Non-pigmented ciliary epithelial cell (primary cell): ENCODE measurements at regions not wholly inside any gene's neighbourhood (a gene's known extent, or its start where the extent isn't known, plus 50 kb on each side); places are given as distances from the start of the nearest gene placed in this dataset.
"Not testable (repeated sequence)": the region's sequence is repeated elsewhere in the genome, so short reads cannot be mapped to it uniquely, and the experiment has no call there.

Experiments used
- DNase-seq: peaks from one replicate; pipeline ENCODE4 v3.0.0-alpha.2; 2010; ENCODE audit warnings: low read depth

DNA sequence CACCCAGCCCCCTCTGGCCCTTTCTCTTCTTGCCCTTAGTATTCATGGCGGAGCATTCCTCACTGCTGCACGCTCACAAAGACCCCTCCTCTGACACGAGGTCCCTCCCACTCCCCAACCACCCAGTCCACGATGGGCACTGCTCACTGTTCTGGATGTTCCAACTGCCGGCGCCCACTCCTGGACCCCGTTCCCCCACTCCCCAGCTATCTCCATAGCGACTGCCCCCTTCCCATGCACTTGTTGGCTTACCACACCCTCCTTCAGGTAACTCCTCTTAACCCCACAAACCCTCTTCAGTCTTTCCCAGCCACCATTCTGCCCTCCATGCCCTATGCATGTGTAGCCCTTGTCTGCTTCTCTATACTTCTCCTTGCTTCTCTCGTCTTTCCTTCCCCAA, 961.5 kb upstream of the DEFB115 start:
- not testable (repeated sequence) for DNase-seq

DNA sequence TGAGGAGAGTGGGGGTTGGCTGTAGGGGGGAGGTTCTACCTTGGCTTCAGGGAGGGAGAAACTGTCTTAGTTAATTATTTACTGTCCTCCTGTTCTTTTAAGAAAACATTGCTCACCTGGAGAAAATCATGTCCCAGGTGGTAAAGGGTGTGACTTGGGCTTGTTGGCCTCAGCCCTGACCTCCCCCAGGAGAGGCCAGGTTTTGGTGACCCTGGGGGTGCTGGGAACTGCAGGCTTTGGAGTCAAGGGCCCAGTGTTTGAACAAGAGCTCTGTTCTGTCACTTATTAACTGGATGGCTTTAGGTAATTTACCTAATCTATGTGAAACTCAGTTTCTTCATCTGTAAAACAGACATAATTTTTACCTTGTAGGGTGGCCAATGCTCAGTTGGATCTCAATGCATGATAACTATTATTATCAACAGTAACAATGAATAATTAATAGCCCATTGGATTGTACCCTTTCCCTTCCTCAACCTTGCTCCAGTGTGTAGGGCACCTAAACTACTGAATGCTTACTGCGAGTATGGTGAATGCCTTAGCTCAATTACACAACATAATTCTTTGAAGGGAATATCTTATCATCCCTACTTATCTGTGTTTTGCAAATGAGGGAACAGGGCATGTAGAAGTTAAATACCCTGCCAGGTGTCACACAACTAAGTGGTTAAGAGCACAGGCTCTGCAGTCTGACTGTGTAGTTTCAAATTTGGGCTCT, 959.4 kb upstream of the DEFB115 start:
- not testable (repeated sequence) for DNase-seq

DNA sequence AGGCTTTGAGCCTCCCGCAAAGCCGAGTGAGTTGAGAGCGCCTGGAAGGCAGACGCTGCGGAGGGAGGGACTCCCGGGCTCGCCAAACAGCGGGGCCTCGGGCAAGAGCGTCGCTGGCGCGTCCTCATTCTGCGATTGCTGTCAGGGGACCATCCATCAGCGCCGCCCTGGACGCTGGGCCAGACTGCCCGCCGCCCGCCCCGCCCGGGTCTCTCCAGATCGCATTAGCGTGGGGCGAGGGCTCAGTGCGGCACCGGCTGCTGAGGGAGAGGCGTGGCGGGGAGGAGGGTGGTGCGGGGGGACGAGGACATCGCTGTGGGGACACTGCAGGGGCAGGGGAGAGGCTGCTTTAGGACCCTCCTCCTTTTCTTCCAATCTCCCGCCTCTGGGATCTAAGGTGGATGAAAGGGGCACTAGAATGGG, 957.2 kb upstream of the DEFB115 start:
- not testable (repeated sequence) for DNase-seq

DNA sequence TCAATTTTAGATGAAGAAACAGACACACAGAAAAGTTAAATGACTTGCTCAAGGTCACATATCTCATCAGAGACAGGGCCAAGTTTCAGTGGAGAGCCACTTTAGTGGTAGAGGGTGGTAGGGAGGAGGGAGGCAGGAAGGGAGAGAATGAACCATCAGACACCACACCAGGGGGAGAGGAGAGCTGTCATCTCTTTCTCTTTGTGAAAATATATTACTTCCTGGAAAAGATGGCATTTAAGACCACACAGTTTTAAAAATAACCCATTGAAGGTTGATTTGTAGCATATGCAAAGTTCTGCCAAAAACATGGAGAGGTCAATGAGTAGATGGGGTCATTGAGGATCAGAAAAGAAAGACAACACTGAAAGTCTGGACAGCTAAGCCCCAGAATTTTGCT, 954.7 kb upstream of the DEFB115 start:
- not testable (repeated sequence) for DNase-seq

GRCh38 chr20:30309938-30310337, 947.5 kb upstream of the DEFB115 start:
- DNase-seq: not testable (repeated sequence)

GRCh38 chr20:30310385-30310784, 947.1 kb upstream of the DEFB115 start:
- DNase-seq: not testable (repeated sequence)

GRCh38 chr20:30312220-30312619, 945.2 kb upstream of the DEFB115 start:
- DNase-seq: not testable (repeated sequence)

GRCh38 chr20:30313660-30314059, 943.8 kb upstream of the DEFB115 start:
- not testable (repeated sequence) for DNase-seq

DNA sequence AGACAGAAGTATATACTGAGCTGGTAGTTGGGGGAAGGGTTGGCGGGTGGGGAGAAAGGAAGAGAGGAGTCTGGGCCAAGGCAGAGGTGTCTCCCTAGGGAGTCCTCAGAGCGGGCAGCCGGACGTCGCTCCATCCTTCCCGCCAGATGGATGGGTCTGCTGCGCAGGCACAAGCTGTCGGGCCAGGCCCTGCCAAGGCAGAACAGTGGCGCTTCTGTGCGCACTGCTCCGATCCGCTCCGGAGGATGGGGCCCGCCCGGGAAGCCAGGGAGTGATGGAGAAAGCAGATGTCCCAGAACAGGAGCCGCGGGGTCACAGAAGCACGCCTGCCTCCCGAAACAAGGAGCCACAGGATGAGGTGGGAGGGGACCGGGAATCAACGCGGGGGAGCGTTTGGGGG, 941.4 kb upstream of the DEFB115 start:
- not testable (repeated sequence) for DNase-seq

GRCh38 chr20:30316532-30317299, 940.7 kb upstream of the DEFB115 start:
- not testable (repeated sequence) for DNase-seq

DNA sequence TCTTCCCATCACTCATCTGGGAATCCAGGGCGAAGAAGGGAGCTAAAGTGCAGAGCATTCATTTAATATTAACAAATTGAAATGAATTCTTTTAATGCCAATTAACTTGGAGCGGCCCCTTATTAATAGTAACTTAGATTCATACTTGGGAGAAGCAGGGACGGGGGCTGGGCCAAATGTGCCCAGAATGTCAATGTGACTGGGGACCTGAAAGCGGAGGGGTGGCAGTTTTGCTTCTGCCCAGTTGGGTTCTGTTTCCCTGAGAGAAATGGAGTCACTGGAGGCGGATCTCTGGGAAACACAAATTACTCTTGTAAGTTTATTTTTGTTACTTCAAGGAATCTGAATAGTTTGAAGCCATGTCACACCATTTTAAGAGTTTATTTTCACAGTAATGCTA, 923.7 kb upstream of the DEFB115 start:
- DNase-seq: not testable (repeated sequence)

DNA sequence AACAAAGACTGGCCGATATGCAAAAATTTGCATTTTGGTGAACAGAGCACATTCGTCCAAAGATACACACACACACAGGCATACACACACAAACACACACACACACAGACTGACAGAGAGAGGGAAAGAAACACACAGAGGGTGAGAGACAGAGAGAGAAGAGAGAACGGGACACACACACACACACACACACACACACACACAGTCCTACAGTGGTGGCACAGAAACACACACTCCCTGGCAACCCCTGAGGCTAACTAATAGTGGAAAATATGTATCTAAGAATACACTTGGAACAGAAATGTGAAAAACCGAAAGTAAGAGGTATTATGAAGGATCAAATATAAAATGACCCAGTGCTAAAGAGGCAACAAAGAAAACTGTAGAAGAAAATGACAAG, 919.9 kb upstream of the DEFB115 start:
- DNase-seq: not testable (repeated sequence)

GRCh38 chr20:30348932-30349331, 908.5 kb upstream of the DEFB115 start:
- not testable (repeated sequence) for DNase-seq

DNA sequence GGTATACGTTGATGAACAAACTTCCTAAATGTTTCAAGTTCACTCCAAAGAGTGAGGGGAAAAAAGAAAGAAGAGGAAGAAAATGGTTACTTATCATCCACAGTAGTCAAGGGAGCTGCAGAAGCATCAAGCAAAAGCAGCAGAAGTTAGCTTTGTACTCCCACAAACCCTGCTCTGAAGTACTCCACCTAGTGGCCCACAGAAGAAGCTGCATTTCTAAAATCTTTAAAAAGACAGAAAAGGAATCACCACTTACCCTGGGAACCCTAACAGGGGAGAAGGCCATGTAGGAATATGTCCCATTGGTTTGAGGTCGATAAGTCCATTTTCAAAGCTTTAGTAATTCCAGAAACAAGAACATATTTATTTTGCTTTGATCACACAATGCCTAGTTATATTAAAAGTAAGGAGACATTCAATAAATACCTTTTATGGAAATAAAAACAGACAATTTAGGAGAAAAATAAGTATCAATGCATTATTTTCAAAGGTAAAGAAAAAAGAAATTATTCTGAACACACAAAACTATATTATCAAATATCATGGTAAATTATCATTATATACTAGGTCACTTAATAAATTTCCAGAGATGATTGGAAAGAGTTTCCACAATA, 900.5 kb upstream of the DEFB115 start:
- DNase-seq: not testable (repeated sequence)

DNA sequence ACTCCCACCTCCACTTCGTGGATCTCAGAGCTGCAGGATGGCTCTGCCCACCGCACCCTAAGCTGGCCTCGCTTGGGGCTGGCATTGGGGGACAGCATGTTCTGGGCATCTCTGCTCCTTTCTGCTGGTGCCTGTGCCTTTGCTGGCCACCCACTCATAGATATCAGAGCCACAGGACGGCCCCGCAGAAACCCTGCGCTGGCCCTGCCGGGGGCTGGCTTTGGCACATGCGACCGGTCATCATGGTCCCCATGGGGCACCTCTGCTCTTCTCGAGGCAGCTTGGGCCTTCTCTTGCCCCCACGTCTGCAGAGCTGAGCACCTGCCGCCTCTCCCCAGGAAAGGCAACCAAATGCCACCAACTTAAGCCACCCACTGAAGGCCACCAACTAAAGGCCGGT, 895.7 kb upstream of the DEFB115 start:
- DNase-seq: not testable (repeated sequence)

- DNase-seq: not testable (repeated sequence)
Observed at GRCh38 chr20:30376430-30376766, 881.1 kb upstream of the DEFB115 start.

DNA sequence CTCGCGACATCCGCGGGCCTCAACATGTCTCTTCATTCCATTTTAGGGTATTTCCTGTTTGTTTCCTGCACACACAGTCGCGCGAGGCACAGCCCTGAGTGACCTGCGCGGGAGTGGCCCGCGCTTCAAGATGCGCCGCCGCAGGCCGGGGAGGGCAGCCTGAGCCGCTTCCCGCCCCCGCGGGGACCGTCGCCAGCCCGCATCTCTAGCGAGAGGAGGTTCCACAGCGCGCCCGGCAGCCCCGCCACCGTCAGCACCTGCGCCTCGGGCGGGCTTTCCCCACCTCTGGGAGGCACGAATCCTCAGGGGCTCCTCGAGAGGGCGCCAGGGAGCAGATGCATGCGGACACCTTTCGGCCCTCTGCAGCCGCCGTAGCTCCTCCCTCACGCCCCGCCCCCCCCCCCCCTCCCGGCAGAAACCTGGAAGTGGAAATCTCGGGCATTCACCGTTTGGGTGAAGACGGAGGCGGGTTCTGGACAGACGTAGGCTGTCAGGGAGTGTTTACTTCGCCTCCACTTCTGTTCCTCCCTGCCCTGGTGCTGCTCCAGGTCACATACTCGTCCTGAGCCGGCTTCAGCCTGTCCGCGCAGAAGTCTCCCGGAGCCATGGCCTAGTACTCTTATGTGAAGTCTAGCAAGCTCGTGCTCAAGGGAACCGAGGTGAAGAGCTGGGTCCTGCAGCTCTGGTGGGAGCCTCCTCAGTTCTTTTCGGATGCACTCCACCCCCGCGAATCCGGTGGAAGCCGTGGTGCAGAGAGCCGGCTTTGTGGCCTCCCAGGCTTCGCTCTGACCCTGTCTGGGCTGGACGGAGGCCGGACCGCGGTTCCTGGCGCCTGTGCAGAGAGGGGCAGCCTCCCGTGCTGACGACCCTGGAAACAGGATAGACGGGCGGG, 880.5 kb upstream of the DEFB115 start:
- peak; percentile 34 for DNase-seq

DNA sequence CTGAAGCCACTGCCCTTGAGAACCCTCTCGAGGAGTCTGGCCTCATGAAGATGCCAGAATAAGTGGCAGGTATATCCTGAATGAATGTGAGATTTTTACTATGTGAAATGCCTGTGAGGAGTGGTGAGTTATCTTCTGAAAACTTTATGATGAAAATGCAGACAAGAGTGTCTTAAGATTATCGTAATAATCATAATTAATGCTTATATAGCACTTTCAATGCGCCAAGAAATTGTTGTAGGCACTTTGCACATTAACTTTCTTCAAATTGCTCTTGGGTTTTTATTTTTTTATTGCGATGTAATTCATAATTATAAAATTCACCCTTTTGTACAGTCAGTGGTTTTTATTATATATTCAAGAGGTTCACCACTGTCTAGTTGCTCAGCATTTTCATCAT, 879.1 kb upstream of the DEFB115 start:
- not testable (repeated sequence) for DNase-seq

DNA sequence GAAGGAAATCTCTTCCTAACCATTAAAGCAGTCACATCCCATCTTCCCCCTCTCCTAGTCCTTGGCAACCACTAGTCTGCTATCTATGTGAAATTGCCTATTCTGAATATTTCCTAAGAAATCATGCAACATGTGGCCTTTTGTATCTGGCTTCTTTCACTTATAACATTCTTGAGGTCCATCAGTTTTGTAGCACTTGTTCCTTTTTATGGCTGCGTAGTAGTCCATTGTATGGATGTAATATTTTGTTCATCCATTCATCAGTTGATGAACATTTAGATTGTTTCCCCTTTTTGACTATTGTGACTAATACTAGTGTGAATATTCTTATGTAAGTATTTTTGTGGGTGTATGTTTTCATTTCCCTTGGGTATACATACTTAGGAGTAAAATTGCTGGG, 878.7 kb upstream of the DEFB115 start:
- DNase-seq: not testable (repeated sequence)

GRCh38 chr20:30384841-30385240, 872.6 kb upstream of the DEFB115 start:
- not testable (repeated sequence) for DNase-seq

- DNase-seq: not testable (repeated sequence)
Observed at GRCh38 chr20:30386099-30386498, 871.4 kb upstream of the DEFB115 start.

DNA sequence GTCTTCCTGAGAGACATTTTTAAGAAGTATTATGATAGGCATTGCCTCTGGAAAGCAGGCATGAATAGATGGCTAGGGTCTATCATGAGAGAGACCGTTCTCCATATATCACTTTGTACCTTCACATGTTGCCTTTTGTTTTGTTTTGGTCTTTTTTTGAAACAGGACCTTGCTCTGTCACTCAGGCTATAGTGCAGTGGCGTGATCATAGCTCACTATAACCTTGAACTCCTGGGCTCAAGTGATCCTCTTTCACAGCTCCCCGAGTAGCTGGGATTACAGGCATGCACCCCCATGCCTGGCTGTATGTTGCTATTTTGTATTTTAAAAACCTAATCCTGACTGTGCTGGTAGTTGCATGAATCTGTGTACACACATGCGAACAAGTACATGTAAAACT, 869.6 kb upstream of the DEFB115 start:
- DNase-seq: not testable (repeated sequence)
